ENCODE measurements at regions not wholly inside any gene's neighbourhood (a gene's known extent, or its start where the extent isn't known, plus 50 kb on each side); places are given as distances from the start of the nearest gene placed in this dataset.
"Not testable (repeated sequence)": the region's sequence is repeated elsewhere in the genome, so short reads cannot be mapped to it uniquely, and the experiment has no call there.

GRCh38 chr18:14937271-14937670 is 189.3 kb downstream of the ANKRD30B start:
- peaks cover 3% of the 10 kb centered on the region for H3K36me3 Mint-ChIP-seq (ENCODE audit: unreplicated experiment)
- no peaks in the 10 kb centered on the region for H3K27me3 Mint-ChIP-seq (ENCODE audit: unreplicated experiment)
- no peak for TF ChIP-seq CTCF (IDR thresholded peaks at IDR 0.05)

GRCh38 chr18:14939141-14939540 is 191.2 kb downstream of the ANKRD30B start:
- Mint-ChIP-seq H3K9me3 (ENCODE audit: unreplicated experiment) (peaks cover 40% of the 10 kb centered on the region), H3K36me3 (ENCODE audit: unreplicated experiment) (no peaks in the 10 kb centered on the region), H3K4me1 (ENCODE audit: unreplicated experiment) (no peaks in the 10 kb centered on the region), H3K4me3 (ENCODE audit: unreplicated experiment) (no peak overlapping the region), H3K27me3 (ENCODE audit: unreplicated experiment) (no peaks in the 10 kb centered on the region), H3K27ac (ENCODE audit: unreplicated experiment) (no peak overlapping the region)
- no peak for TF ChIP-seq CTCF (IDR thresholded peaks at IDR 0.05)
- DNase-seq (ENCODE audit: extremely low spot score, unreplicated experiment), result peak; percentile 56

More at GRCh38 chr18:14937271-14937670, 189.3 kb downstream of the ANKRD30B start:
- DNase-seq (ENCODE audit: extremely low spot score, unreplicated experiment), result peak; percentile 66
- Mint-ChIP-seq H3K9me3 (ENCODE audit: unreplicated experiment) (peaks cover 41% of the 10 kb centered on the region), H3K27ac (ENCODE audit: unreplicated experiment) (no peak overlapping the region), H3K4me3 (ENCODE audit: unreplicated experiment) (no peak overlapping the region), H3K4me1 (ENCODE audit: unreplicated experiment) (no peaks in the 10 kb centered on the region)

- not testable (repeated sequence) for H3K4me1 Mint-ChIP-seq (ENCODE audit: unreplicated experiment); H3K4me3 Mint-ChIP-seq (ENCODE audit: unreplicated experiment); H3K27me3 Mint-ChIP-seq (ENCODE audit: unreplicated experiment); H3K27ac Mint-ChIP-seq (ENCODE audit: unreplicated experiment); H3K36me3 Mint-ChIP-seq (ENCODE audit: unreplicated experiment)
- H3K9me3 Mint-ChIP-seq (ENCODE audit: unreplicated experiment), result peaks cover 35% of the 10 kb centered on the region
- DNase-seq (ENCODE audit: extremely low spot score, unreplicated experiment), result peak; percentile 71
Observed at GRCh38 chr18:14940106-14940505, 192.1 kb downstream of the ANKRD30B start.

- TF ChIP-seq CTCF (IDR thresholded peaks at IDR 0.05), result no peak
- no peaks in the 10 kb centered on the region for H3K4me1 Mint-ChIP-seq (ENCODE audit: unreplicated experiment)
- H3K4me3 Mint-ChIP-seq (ENCODE audit: unreplicated experiment), result no peak overlapping the region
- H3K9me3 Mint-ChIP-seq (ENCODE audit: unreplicated experiment), result peaks cover 35% of the 10 kb centered on the region
- no peaks in the 10 kb centered on the region for H3K27me3 Mint-ChIP-seq (ENCODE audit: unreplicated experiment)
- DNase-seq (ENCODE audit: extremely low spot score, unreplicated experiment), result peak; percentile 25
- no peak overlapping the region for H3K27ac Mint-ChIP-seq (ENCODE audit: unreplicated experiment)
- H3K36me3 Mint-ChIP-seq (ENCODE audit: unreplicated experiment), result no peaks in the 10 kb centered on the region
Observed at GRCh38 chr18:14940735-14941134, 192.8 kb downstream of the ANKRD30B start.

GRCh38 chr18:14941256-14941655 is 193.3 kb downstream of the ANKRD30B start:
- Mint-ChIP-seq H3K27me3 (ENCODE audit: unreplicated experiment) (no peaks in the 10 kb centered on the region), H3K9me3 (ENCODE audit: unreplicated experiment) (peaks cover 33% of the 10 kb centered on the region), H3K36me3 (ENCODE audit: unreplicated experiment) (no peaks in the 10 kb centered on the region), H3K4me3 (ENCODE audit: unreplicated experiment) (no peak overlapping the region), H3K4me1 (ENCODE audit: unreplicated experiment) (no peaks in the 10 kb centered on the region), H3K27ac (ENCODE audit: unreplicated experiment) (no peak overlapping the region)
- no peak for TF ChIP-seq CTCF (IDR thresholded peaks at IDR 0.05)
- no peak for DNase-seq (ENCODE audit: extremely low spot score, unreplicated experiment)

- Mint-ChIP-seq H3K36me3 (ENCODE audit: unreplicated experiment) (no peaks in the 10 kb centered on the region), H3K27ac (ENCODE audit: unreplicated experiment) (no peak overlapping the region), H3K27me3 (ENCODE audit: unreplicated experiment) (no peaks in the 10 kb centered on the region), H3K4me3 (ENCODE audit: unreplicated experiment) (no peak overlapping the region), H3K4me1 (ENCODE audit: unreplicated experiment) (no peaks in the 10 kb centered on the region), H3K9me3 (ENCODE audit: unreplicated experiment) (peaks cover 30% of the 10 kb centered on the region)
- peak; percentile 48 for DNase-seq (ENCODE audit: extremely low spot score, unreplicated experiment)
- no peak for TF ChIP-seq CTCF (IDR thresholded peaks at IDR 0.05)
Observed at GRCh38 chr18:14941792-14942191, 193.8 kb downstream of the ANKRD30B start.
